Mesothelial cell of epicardium (in vitro differentiated cells): ENCODE measurements at regions not wholly inside any gene's neighbourhood (a gene's known extent, or its start where the extent isn't known, plus 50 kb on each side); places are given as distances from the start of the nearest gene placed in this dataset.
A peak's percentile ranks its signal among the peaks of the same experiment; 100 is the strongest.

ENCODE experiments used
- DNase-seq, 2 experiments: peaks; one replicate each; pipeline ENCODE4 v3.0.0; 2021; ENCODE audit warnings: low spot score in 2 of 2; ENCODE audit not compliant: unreplicated experiment in 2 of 2
- H3K27ac Mint-ChIP-seq: 2 replicates; pipeline ENCODE4 v1.8.0; 2021; ENCODE audit warnings: mixed read lengths
- H3K27me3 Mint-ChIP-seq: 2 replicates; pipeline ENCODE4 v1.8.0; 2021; ENCODE audit warnings: low read depth, mixed read lengths
- H3K36me3 Mint-ChIP-seq: 2 replicates; pipeline ENCODE4 v1.8.0; 2021; ENCODE audit warnings: mixed read lengths
- H3K4me1 Mint-ChIP-seq: 2 replicates; pipeline ENCODE4 v1.8.0; 2021; ENCODE audit warnings: mixed read lengths
- H3K4me3 Mint-ChIP-seq: 2 replicates; pipeline ENCODE4 v1.8.0; 2021; ENCODE audit warnings: mild to moderate bottlenecking, moderate library complexity, mixed read lengths
- H3K9me3 Mint-ChIP-seq: 2 replicates; pipeline ENCODE4 v1.8.0; 2021; ENCODE audit warnings: mixed read lengths
- CTCF ChIP-seq: fragments of 200-600 bp; sonication (generic); IDR thresholded peaks from one replicate; pipeline ENCODE4 v1.5.0; 2021; ENCODE audit warnings: antibody characterized with exemption; ENCODE audit not compliant: unreplicated experiment

GRCh38 chr2:208570851-208571763 lies 164.5 kb downstream of the PTH2R start:
- Mint-ChIP-seq H3K36me3 (no peaks in the 10 kb centered on the region), H3K27me3 (peaks cover 23% of the 10 kb centered on the region), H3K27ac (no peak overlapping the region), H3K4me3 (peak overlapping the region; percentile 11), H3K4me1 (peaks cover 7% of the 10 kb centered on the region), H3K9me3 (no peaks in the 10 kb centered on the region)
- TF ChIP-seq CTCF = no peak
- no peak for DNase-seq

GRCh38 chr2:208571764-208572131 lies 165.2 kb downstream of the PTH2R start:
- H3K27me3 Mint-ChIP-seq = peaks cover 23% of the 10 kb centered on the region
- no peaks in the 10 kb centered on the region for H3K36me3 Mint-ChIP-seq
- peaks cover 7% of the 10 kb centered on the region for H3K4me1 Mint-ChIP-seq
- H3K4me3 Mint-ChIP-seq = no peak overlapping the region
- no peak for TF ChIP-seq CTCF
- no peak overlapping the region for H3K27ac Mint-ChIP-seq
- DNase-seq = no peak
- peaks cover 5% of the 10 kb centered on the region for H3K9me3 Mint-ChIP-seq

- Mint-ChIP-seq H3K4me3 (no peak overlapping the region), H3K4me1 (peaks cover 7% of the 10 kb centered on the region), H3K36me3 (no peaks in the 10 kb centered on the region), H3K27ac (no peak overlapping the region), H3K9me3 (peaks cover 17% of the 10 kb centered on the region), H3K27me3 (peaks cover 23% of the 10 kb centered on the region)
- no peak for TF ChIP-seq CTCF
- no peak for DNase-seq
Observed at GRCh38 chr2:208573569-208573968, 167.0 kb downstream of the PTH2R start.

- Mint-ChIP-seq H3K27ac (no peak overlapping the region), H3K36me3 (no peaks in the 10 kb centered on the region), H3K27me3 (peaks cover 3% of the 10 kb centered on the region), H3K4me1 (no peaks in the 10 kb centered on the region), H3K9me3 (peaks cover 17% of the 10 kb centered on the region), H3K4me3 (no peak overlapping the region)
- DNase-seq = no peak
- TF ChIP-seq CTCF = no peak
Observed at GRCh38 chr2:208579678-208580077, 173.1 kb downstream of the PTH2R start.

- H3K9me3 Mint-ChIP-seq = no peaks in the 10 kb centered on the region
- peaks cover under 1% of the 10 kb centered on the region for H3K27me3 Mint-ChIP-seq
- H3K4me3 Mint-ChIP-seq = no peak overlapping the region
- no peaks in the 10 kb centered on the region for H3K4me1 Mint-ChIP-seq
- TF ChIP-seq CTCF = no peak
- no peaks in the 10 kb centered on the region for H3K36me3 Mint-ChIP-seq
- DNase-seq = no peak
- H3K27ac Mint-ChIP-seq = no peak overlapping the region
Observed at GRCh38 chr2:208584378-208584985, 177.9 kb downstream of the PTH2R start.
